ENCODE measurements at regions not wholly inside any gene's neighbourhood (a gene's known extent, or its start where the extent isn't known, plus 50 kb on each side); places are given as distances from the start of the nearest gene placed in this dataset.

GRCh38 chr11:70519117-70519516 lies 120.8 kb downstream of the CTTN start:
- Mint-ChIP-seq H3K9me3 (no peaks in the 10 kb centered on the region), H3K4me1 (ENCODE audit: low read depth in 2 of 2) (no peaks in the 10 kb centered on the region), H3K36me3 (ENCODE audit: insufficient read depth) (no peaks in the 10 kb centered on the region), H3K27ac (no peak overlapping the region), H3K4me3 (no peak overlapping the region), H3K27me3 (peaks cover 51 to 58% of the 10 kb centered on the region in 2 donors)
- DNase-seq, result no peak
- no peak for ATAC-seq (replicated peaks)

GRCh38 chr11:70521475-70522308 lies 123.4 kb downstream of the CTTN start:
- ATAC-seq (replicated peaks), result no peak
- H3K9me3 Mint-ChIP-seq, result no peaks in the 10 kb centered on the region
- H3K4me1 Mint-ChIP-seq (ENCODE audit: low read depth in 2 of 2), result no peaks in the 10 kb centered on the region
- H3K36me3 Mint-ChIP-seq (ENCODE audit: insufficient read depth), result no peaks in the 10 kb centered on the region
- no peak overlapping the region for H3K27ac Mint-ChIP-seq
- peaks cover 35 to 74% of the 10 kb centered on the region in 2 donors for H3K27me3 Mint-ChIP-seq
- no peak overlapping the region for H3K4me3 Mint-ChIP-seq
- DNase-seq, result no peak

- no peaks in the 10 kb centered on the region for H3K9me3 Mint-ChIP-seq
- H3K36me3 Mint-ChIP-seq (ENCODE audit: insufficient read depth), result no peaks in the 10 kb centered on the region
- no peak overlapping the region for H3K27ac Mint-ChIP-seq
- no peak overlapping the region for H3K4me3 Mint-ChIP-seq
- no peaks in the 10 kb centered on the region for H3K4me1 Mint-ChIP-seq (ENCODE audit: low read depth in 2 of 2)
- DNase-seq (no peak), ATAC-seq (replicated peaks) (no peak)
- peaks cover 33 to 74% of the 10 kb centered on the region in 2 donors for H3K27me3 Mint-ChIP-seq
Observed at GRCh38 chr11:70522309-70522592, 123.9 kb downstream of the CTTN start.

GRCh38 chr11:70522593-70523311 lies 124.4 kb downstream of the CTTN start:
- DNase-seq (no peak), ATAC-seq (replicated peaks) (no peak)
- no peaks in the 10 kb centered on the region for H3K36me3 Mint-ChIP-seq (ENCODE audit: insufficient read depth)
- H3K9me3 Mint-ChIP-seq, result no peaks in the 10 kb centered on the region
- no peak overlapping the region for H3K4me3 Mint-ChIP-seq
- H3K27me3 Mint-ChIP-seq, result peaks cover 33 to 77% of the 10 kb centered on the region in 2 donors
- no peak overlapping the region for H3K27ac Mint-ChIP-seq
- H3K4me1 Mint-ChIP-seq (ENCODE audit: low read depth in 2 of 2), result no peaks in the 10 kb centered on the region

- Mint-ChIP-seq H3K9me3 (no peaks in the 10 kb centered on the region), H3K4me1 (ENCODE audit: low read depth in 2 of 2) (no peaks in the 10 kb centered on the region), H3K4me3 (no peak overlapping the region), H3K27me3 (peaks cover 33 to 80% of the 10 kb centered on the region in 2 donors), H3K27ac (no peak overlapping the region), H3K36me3 (ENCODE audit: insufficient read depth) (no peaks in the 10 kb centered on the region)
- no peak for DNase-seq
- ATAC-seq (replicated peaks), result no peak
Observed at GRCh38 chr11:70523384-70524095, 125.2 kb downstream of the CTTN start.

- no peak overlapping the region for H3K4me3 Mint-ChIP-seq
- DNase-seq (no peak), ATAC-seq (replicated peaks) (no peak)
- H3K27ac Mint-ChIP-seq, result no peak overlapping the region
- H3K36me3 Mint-ChIP-seq (ENCODE audit: insufficient read depth), result no peaks in the 10 kb centered on the region
- H3K27me3 Mint-ChIP-seq, result peaks cover 33 to 80% of the 10 kb centered on the region in 2 donors
- H3K9me3 Mint-ChIP-seq, result no peaks in the 10 kb centered on the region
- H3K4me1 Mint-ChIP-seq (ENCODE audit: low read depth in 2 of 2), result no peaks in the 10 kb centered on the region
Observed at GRCh38 chr11:70524096-70524922, 126.0 kb downstream of the CTTN start.

- Mint-ChIP-seq H3K27me3 (peaks cover 33 to 80% of the 10 kb centered on the region in 2 donors), H3K9me3 (no peaks in the 10 kb centered on the region), H3K27ac (no peak overlapping the region), H3K4me3 (no peak overlapping the region), H3K4me1 (ENCODE audit: low read depth in 2 of 2) (no peaks in the 10 kb centered on the region), H3K36me3 (ENCODE audit: insufficient read depth) (no peaks in the 10 kb centered on the region)
- no peak for ATAC-seq (replicated peaks)
- no peak for DNase-seq
Observed at GRCh38 chr11:70525006-70525405, 126.7 kb downstream of the CTTN start.

GRCh38 chr11:70525466-70525865 lies 127.1 kb downstream of the CTTN start:
- ATAC-seq (replicated peaks), result no peak
- Mint-ChIP-seq H3K4me1 (ENCODE audit: low read depth in 2 of 2) (no peaks in the 10 kb centered on the region), H3K27me3 (peaks cover 29 to 76% of the 10 kb centered on the region in 2 donors), H3K36me3 (ENCODE audit: insufficient read depth) (no peaks in the 10 kb centered on the region), H3K4me3 (no peak overlapping the region), H3K27ac (no peak overlapping the region), H3K9me3 (no peaks in the 10 kb centered on the region)
- DNase-seq, result no peak

- Mint-ChIP-seq H3K9me3 (no peaks in the 10 kb centered on the region), H3K27ac (no peak overlapping the region), H3K27me3 (peaks cover 20 to 67% of the 10 kb centered on the region in 2 donors), H3K4me1 (ENCODE audit: low read depth in 2 of 2) (no peaks in the 10 kb centered on the region), H3K36me3 (ENCODE audit: insufficient read depth) (no peaks in the 10 kb centered on the region), H3K4me3 (no peak overlapping the region)
- ATAC-seq (replicated peaks) (no peak), DNase-seq (no peak)
Observed at GRCh38 chr11:70526116-70527045, 128.1 kb downstream of the CTTN start.

GRCh38 chr11:70527046-70527395 lies 128.7 kb downstream of the CTTN start:
- no peaks in the 10 kb centered on the region for H3K9me3 Mint-ChIP-seq
- no peaks in the 10 kb centered on the region for H3K4me1 Mint-ChIP-seq (ENCODE audit: low read depth in 2 of 2)
- ATAC-seq (replicated peaks) (no peak), DNase-seq (no peak)
- no peak overlapping the region for H3K27ac Mint-ChIP-seq
- H3K27me3 Mint-ChIP-seq, result peaks cover 14 to 61% of the 10 kb centered on the region in 2 donors
- no peaks in the 10 kb centered on the region for H3K36me3 Mint-ChIP-seq (ENCODE audit: insufficient read depth)
- H3K4me3 Mint-ChIP-seq, result no peak overlapping the region

GRCh38 chr11:70527429-70528045 lies 129.2 kb downstream of the CTTN start:
- Mint-ChIP-seq H3K4me1 (ENCODE audit: low read depth in 2 of 2) (no peaks in the 10 kb centered on the region), H3K27ac (no peak overlapping the region), H3K9me3 (no peaks in the 10 kb centered on the region), H3K36me3 (ENCODE audit: insufficient read depth) (no peaks in the 10 kb centered on the region), H3K4me3 (no peak overlapping the region), H3K27me3 (peaks cover 10 to 56% of the 10 kb centered on the region in 2 donors)
- DNase-seq, result no peak
- ATAC-seq (replicated peaks), result no peak

Measured in effector memory CD8-positive, alpha-beta T cell (primary cell).